ENCODE measurements at regions not wholly inside any gene's neighbourhood (a gene's known extent, or its start where the extent isn't known, plus 50 kb on each side); places are given as distances from the start of the nearest gene placed in this dataset.
A peak's percentile ranks its signal among the peaks of the same experiment; 100 is the strongest.

DNA sequence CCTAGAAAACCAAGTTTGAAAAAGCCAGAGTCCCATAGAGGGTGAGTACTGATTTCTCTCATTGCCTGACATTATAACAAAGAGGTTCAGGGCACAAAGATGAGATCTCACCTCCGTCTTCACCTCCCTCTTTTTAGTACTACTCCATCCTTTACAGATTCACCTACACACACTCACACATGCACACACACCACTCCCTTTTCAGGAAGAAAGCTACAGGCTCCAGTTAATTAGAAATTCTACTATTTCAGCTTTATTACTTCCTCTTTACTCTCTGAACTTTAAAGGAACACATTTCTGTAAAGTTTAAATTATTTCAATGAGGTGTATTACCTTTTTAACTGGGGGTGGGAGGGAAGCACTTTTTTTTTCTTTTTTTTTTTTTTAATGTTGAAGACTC is 59.6 kb upstream of the PRDX6 start:
- no peak overlapping the region for H2AFZ ChIP-seq (ENCODE audit: low read length)
- DNase-seq = no peak
- H3K9me2 ChIP-seq (replicated peaks; ENCODE audit: insufficient read depth, low read length) = no peaks in the 10 kb centered on the region
- H3K36me3 ChIP-seq (ENCODE audit: insufficient read depth, low read length) = no peaks in the 10 kb centered on the region
- no peaks in the 10 kb centered on the region for H3K27me3 ChIP-seq (ENCODE audit: low read length)
- peaks cover 33% of the 10 kb centered on the region for H3K4me1 ChIP-seq (ENCODE audit: low read length)
- H3K4me2 ChIP-seq (ENCODE audit: low read depth, low read length, poor library complexity, severe bottlenecking) = no peak overlapping the region
- no peaks in the 10 kb centered on the region for H3K79me2 ChIP-seq (ENCODE audit: low read length)
- no peak overlapping the region for H3K27ac ChIP-seq (ENCODE audit: low read length)
- no peak overlapping the region for H3K9ac ChIP-seq (ENCODE audit: low read length)
- H3K9me3 ChIP-seq (ENCODE audit: low read length) = no peaks in the 10 kb centered on the region
- no peaks in the 10 kb centered on the region for H4K20me1 ChIP-seq (ENCODE audit: insufficient read depth, low read depth, low read length)
- H3K4me3 ChIP-seq (ENCODE audit: low read length) = no peak overlapping the region

DNA sequence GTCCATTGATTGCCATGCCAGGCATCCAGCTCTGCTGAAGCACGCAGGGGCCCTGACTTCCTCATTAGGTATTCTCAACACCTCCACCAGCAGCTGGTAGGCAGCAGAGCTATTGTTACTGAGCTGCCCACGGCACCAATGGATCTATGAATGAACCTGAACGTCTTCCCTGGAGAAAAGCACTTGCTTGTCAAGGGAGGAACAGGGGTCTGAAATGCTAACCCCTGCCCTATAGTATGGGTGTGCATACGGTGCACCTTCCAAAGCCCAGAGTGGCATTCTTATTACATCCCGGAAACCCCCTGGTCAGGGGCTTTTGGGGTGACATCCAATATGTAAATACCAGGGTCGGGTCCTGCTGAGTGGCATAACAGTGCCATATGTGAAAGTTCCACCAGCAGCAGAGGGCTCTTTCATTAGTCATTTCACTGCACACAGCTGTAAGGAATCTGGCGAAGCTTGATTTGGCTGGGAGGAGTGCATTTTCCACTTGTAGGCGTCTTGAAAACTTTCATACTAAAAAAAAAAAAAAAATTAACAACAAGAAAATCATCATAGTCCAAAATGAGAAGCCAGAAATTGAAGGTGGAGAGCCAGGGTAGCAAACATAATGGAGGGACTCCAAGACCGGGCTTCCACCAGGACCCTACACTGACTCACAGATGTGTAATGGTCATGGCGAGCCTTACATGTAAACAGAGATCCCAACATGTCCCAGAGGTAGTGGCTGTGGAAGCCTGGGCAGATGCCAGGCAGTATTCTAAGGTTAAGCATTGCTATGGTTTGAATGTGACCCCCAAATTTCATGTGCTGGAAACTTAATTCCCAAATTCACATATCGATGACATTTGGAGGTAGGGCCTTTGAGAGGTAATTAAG is 58.8 kb upstream of the PRDX6 start:
- Histone ChIP-seq H3K9ac (ENCODE audit: low read length) (no peak overlapping the region), H3K4me2 (ENCODE audit: low read depth, low read length, poor library complexity, severe bottlenecking) (no peak overlapping the region)

DNA sequence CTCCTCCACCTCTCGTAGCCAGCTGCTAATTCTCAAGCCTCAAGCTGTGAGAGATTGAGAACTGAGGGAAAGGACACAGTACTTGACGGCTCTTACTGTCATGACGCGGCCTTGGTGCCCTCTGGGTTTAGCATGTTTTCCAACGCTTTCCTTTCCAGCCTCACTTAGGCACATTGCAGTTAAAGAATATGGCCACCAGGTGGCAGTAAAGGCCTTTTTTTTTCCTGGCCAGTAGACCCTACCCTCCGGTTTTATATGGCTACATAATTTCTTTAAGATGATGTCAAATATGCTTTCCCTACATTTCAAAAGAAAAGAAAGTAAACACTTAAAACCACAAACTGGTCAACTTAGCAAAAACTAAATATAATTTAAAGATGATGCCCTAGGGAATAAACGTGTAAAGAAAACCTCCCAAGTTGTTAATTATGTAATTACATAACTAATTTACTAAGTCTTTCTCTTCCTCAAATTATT is 56.8 kb upstream of the PRDX6 start:
- H3K9ac ChIP-seq (ENCODE audit: low read length) = no peak overlapping the region
- peak; percentile 89 for DNase-seq

More for the DNA sequence above, 58.8 kb upstream of the PRDX6 start:
- Histone ChIP-seq H3K27me3 (ENCODE audit: low read length) (no peaks in the 10 kb centered on the region), H3K27ac (ENCODE audit: low read length) (no peak overlapping the region), H4K20me1 (ENCODE audit: insufficient read depth, low read depth, low read length) (no peaks in the 10 kb centered on the region), H3K4me1 (ENCODE audit: low read length) (peaks cover 29% of the 10 kb centered on the region), H3K4me3 (ENCODE audit: low read length) (no peak overlapping the region), H3K9me2 (replicated peaks; ENCODE audit: insufficient read depth, low read length) (no peaks in the 10 kb centered on the region), H3K79me2 (ENCODE audit: low read length) (no peaks in the 10 kb centered on the region), H3K36me3 (ENCODE audit: insufficient read depth, low read length) (no peaks in the 10 kb centered on the region), H3K9me3 (ENCODE audit: low read length) (no peaks in the 10 kb centered on the region), H2AFZ (ENCODE audit: low read length) (no peak overlapping the region)
- DNase-seq = no peak

DNA sequence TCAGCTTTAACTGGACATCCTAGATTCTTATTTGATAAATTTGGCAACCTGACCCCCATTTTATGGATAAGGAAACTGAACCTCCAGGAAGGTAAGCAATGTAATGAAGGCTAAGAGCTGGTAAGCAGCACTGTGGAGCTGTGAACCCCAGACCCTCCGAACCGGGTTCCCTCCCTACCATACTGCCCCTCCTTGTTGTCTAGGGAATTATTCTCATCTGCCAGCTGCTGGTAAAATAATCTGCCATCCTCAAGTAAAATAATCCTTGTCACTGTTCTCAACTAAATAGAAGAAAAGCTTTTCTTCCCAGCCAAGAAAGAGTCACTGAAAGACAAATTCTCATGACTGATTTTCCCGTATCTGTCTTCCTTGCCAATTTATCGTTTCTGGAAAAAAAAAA is 55.8 kb upstream of the PRDX6 start:
- Histone ChIP-seq H3K9me3 (ENCODE audit: low read length) (no peaks in the 10 kb centered on the region), H3K79me2 (ENCODE audit: low read length) (no peaks in the 10 kb centered on the region), H2AFZ (ENCODE audit: low read length) (no peak overlapping the region), H3K27ac (ENCODE audit: low read length) (no peak overlapping the region), H3K4me3 (ENCODE audit: low read length) (no peak overlapping the region), H4K20me1 (ENCODE audit: insufficient read depth, low read depth, low read length) (no peaks in the 10 kb centered on the region), H3K9me2 (replicated peaks; ENCODE audit: insufficient read depth, low read length) (no peaks in the 10 kb centered on the region), H3K27me3 (ENCODE audit: low read length) (no peaks in the 10 kb centered on the region), H3K9ac (ENCODE audit: low read length) (no peak overlapping the region), H3K4me1 (ENCODE audit: low read length) (no peaks in the 10 kb centered on the region; the same call in 1 of the 2 replicates), H3K36me3 (ENCODE audit: insufficient read depth, low read length) (no peaks in the 10 kb centered on the region), H3K4me2 (ENCODE audit: low read depth, low read length, poor library complexity, severe bottlenecking) (no peak overlapping the region)
- DNase-seq = no peak

More for the DNA sequence above, 56.8 kb upstream of the PRDX6 start:
- Histone ChIP-seq H3K9me2 (replicated peaks; ENCODE audit: insufficient read depth, low read length) (no peaks in the 10 kb centered on the region), H2AFZ (ENCODE audit: low read length) (no peak overlapping the region), H3K36me3 (ENCODE audit: insufficient read depth, low read length) (no peaks in the 10 kb centered on the region), H3K4me1 (ENCODE audit: low read length) (peaks cover 9% of the 10 kb centered on the region), H3K27me3 (ENCODE audit: low read length) (no peaks in the 10 kb centered on the region), H3K79me2 (ENCODE audit: low read length) (no peaks in the 10 kb centered on the region), H3K4me3 (ENCODE audit: low read length) (no peak overlapping the region), H3K9me3 (ENCODE audit: low read length) (no peaks in the 10 kb centered on the region), H4K20me1 (ENCODE audit: insufficient read depth, low read depth, low read length) (no peaks in the 10 kb centered on the region), H3K27ac (ENCODE audit: low read length) (no peak overlapping the region), H3K4me2 (ENCODE audit: low read depth, low read length, poor library complexity, severe bottlenecking) (no peak overlapping the region)

DNA sequence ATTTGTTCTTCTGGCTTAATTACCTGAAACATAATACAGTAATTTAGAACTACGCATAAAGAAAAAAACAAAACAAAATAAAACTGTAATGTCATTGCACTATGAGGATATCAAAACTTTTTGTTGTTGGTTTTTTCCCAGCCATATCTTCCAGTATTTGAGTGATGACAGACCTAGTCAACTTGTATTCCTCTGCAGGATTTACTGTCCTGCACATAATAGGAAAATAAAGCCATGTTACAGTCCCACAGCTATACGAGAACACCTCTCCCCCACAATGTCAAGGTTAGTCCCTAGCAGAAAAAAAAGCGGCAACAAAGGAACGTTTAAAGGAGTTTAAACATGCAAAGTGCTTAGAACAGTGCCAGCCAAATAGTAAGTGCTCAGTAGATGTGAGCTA is 55.3 kb upstream of the PRDX6 start:
- Histone ChIP-seq H3K4me2 (ENCODE audit: low read depth, low read length, poor library complexity, severe bottlenecking) (no peak overlapping the region), H3K27ac (ENCODE audit: low read length) (no peak overlapping the region)

DNA sequence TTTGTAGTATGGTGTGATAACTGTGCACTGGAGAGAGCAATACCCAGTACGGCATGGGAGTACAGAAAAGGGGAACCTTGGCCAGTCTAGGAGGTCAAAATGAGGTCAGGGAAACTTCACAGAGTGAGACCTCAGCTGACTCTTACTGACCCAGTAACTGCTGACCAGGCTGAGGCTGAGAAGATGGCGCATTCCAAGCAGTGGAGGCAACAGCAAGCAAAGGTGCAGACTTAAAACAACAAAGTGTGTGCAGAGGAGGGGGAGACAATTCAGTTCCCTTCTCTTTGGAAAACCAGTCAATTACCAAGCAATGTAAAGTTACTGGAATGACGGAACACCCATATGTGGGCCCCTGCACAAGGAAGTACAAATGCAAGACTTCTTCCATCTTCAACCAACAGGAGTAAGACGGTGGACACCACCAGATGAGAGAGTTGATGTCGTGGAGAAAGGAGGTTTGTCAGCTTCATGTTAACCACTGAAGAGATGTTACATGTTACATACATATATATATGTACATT is 54.6 kb upstream of the PRDX6 start:
- H3K27ac ChIP-seq (ENCODE audit: low read length) = no peak overlapping the region
- H3K4me3 ChIP-seq (ENCODE audit: low read length) = no peak overlapping the region
- H3K79me2 ChIP-seq (ENCODE audit: low read length) = no peaks in the 10 kb centered on the region
- DNase-seq = no peak
- H3K9me3 ChIP-seq (ENCODE audit: low read length) = no peaks in the 10 kb centered on the region
- no peaks in the 10 kb centered on the region for H4K20me1 ChIP-seq (ENCODE audit: insufficient read depth, low read depth, low read length)
- no peak overlapping the region for H3K4me2 ChIP-seq (ENCODE audit: low read depth, low read length, poor library complexity, severe bottlenecking)
- no peaks in the 10 kb centered on the region for H3K9me2 ChIP-seq (replicated peaks; ENCODE audit: insufficient read depth, low read length)
- no peaks in the 10 kb centered on the region for H3K27me3 ChIP-seq (ENCODE audit: low read length)
- H3K9ac ChIP-seq (ENCODE audit: low read length) = no peak overlapping the region
- no peaks in the 10 kb centered on the region; the same call in 1 of the 2 replicates for H3K4me1 ChIP-seq (ENCODE audit: low read length)
- H2AFZ ChIP-seq (ENCODE audit: low read length) = no peak overlapping the region
- no peaks in the 10 kb centered on the region for H3K36me3 ChIP-seq (ENCODE audit: insufficient read depth, low read length)

More for the DNA sequence above, 55.3 kb upstream of the PRDX6 start:
- no peaks in the 10 kb centered on the region for H3K27me3 ChIP-seq (ENCODE audit: low read length)
- DNase-seq = no peak
- no peak overlapping the region for H2AFZ ChIP-seq (ENCODE audit: low read length)
- H3K9me3 ChIP-seq (ENCODE audit: low read length) = no peaks in the 10 kb centered on the region
- no peak overlapping the region for H3K4me3 ChIP-seq (ENCODE audit: low read length)
- no peaks in the 10 kb centered on the region; the same call in 1 of the 2 replicates for H3K4me1 ChIP-seq (ENCODE audit: low read length)
- H3K9ac ChIP-seq (ENCODE audit: low read length) = no peak overlapping the region
- no peaks in the 10 kb centered on the region for H3K79me2 ChIP-seq (ENCODE audit: low read length)
- H3K36me3 ChIP-seq (ENCODE audit: insufficient read depth, low read length) = no peaks in the 10 kb centered on the region
- no peaks in the 10 kb centered on the region for H3K9me2 ChIP-seq (replicated peaks; ENCODE audit: insufficient read depth, low read length)
- no peaks in the 10 kb centered on the region for H4K20me1 ChIP-seq (ENCODE audit: insufficient read depth, low read depth, low read length)

DNA sequence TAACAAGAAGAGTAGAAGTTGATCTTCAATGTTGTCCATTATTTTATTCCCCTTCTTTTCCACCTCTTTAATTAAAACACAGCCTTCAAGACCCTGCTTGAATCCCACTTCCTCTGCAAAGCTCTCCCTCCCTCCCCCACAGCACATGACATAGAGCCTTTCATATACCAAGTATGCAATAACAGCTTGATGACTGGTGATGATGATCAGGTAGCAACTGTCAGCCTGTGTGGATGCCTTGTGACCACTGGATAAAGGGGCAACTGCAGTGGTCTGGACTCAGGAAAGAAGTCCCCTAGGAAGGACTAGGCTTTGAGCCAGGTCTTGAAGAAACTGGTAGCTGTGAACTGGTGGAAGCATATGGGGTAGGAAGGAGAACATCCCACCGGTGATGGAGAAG is 53.8 kb upstream of the PRDX6 start:
- Histone ChIP-seq H3K27ac (ENCODE audit: low read length) (no peak overlapping the region), H3K27me3 (ENCODE audit: low read length) (no peaks in the 10 kb centered on the region), H2AFZ (ENCODE audit: low read length) (no peak overlapping the region), H3K79me2 (ENCODE audit: low read length) (no peaks in the 10 kb centered on the region), H3K4me2 (ENCODE audit: low read depth, low read length, poor library complexity, severe bottlenecking) (no peak overlapping the region), H3K4me3 (ENCODE audit: low read length) (no peak overlapping the region), H3K9me3 (ENCODE audit: low read length) (no peaks in the 10 kb centered on the region), H3K9me2 (replicated peaks; ENCODE audit: insufficient read depth, low read length) (no peaks in the 10 kb centered on the region), H3K9ac (ENCODE audit: low read length) (no peak overlapping the region), H3K4me1 (ENCODE audit: low read length) (no peaks in the 10 kb centered on the region), H3K36me3 (ENCODE audit: insufficient read depth, low read length) (no peaks in the 10 kb centered on the region), H4K20me1 (ENCODE audit: insufficient read depth, low read depth, low read length) (no peaks in the 10 kb centered on the region)
- no peak for DNase-seq

DNA sequence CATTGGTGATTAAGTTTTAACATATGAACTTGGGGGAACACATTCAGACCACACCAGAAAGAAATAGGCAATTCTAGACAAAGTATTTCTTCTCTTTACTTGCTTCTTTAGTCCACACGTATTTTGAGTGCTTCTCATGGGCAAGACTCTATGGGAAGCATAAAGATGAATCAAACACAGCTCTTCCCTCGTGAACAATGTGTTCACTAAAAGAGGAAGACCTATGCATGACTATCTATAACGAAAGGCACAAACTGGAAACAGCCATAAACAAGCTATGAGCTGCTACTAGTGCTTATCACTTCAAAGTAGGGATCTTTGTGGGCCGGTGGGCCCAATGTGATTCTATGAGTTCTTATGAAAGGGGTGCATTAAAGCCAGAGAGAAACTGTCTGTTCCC is 53.0 kb upstream of the PRDX6 start:
- Histone ChIP-seq H3K36me3 (ENCODE audit: insufficient read depth, low read length) (no peaks in the 10 kb centered on the region), H2AFZ (ENCODE audit: low read length) (no peak overlapping the region)

More for the DNA sequence above, 53.0 kb upstream of the PRDX6 start:
- DNase-seq = no peak
- H3K4me2 ChIP-seq (ENCODE audit: low read depth, low read length, poor library complexity, severe bottlenecking) = no peak overlapping the region
- no peaks in the 10 kb centered on the region for H4K20me1 ChIP-seq (ENCODE audit: insufficient read depth, low read depth, low read length)
- no peaks in the 10 kb centered on the region for H3K9me2 ChIP-seq (replicated peaks; ENCODE audit: insufficient read depth, low read length)
- no peak overlapping the region for H3K4me3 ChIP-seq (ENCODE audit: low read length)
- no peaks in the 10 kb centered on the region for H3K9me3 ChIP-seq (ENCODE audit: low read length)
- H3K79me2 ChIP-seq (ENCODE audit: low read length) = no peaks in the 10 kb centered on the region
- H3K4me1 ChIP-seq (ENCODE audit: low read length) = peaks cover 3% of the 10 kb centered on the region
- H3K9ac ChIP-seq (ENCODE audit: low read length) = no peak overlapping the region
- H3K27me3 ChIP-seq (ENCODE audit: low read length) = no peaks in the 10 kb centered on the region
- no peak overlapping the region for H3K27ac ChIP-seq (ENCODE audit: low read length)

Data from Karpas-422 (cell line).